IPS-20b (cell line): ENCODE measurements at regions not wholly inside any gene's neighbourhood (a gene's known extent, or its start where the extent isn't known, plus 50 kb on each side); places are given as distances from the start of the nearest gene placed in this dataset.
"Not testable (repeated sequence)": the region's sequence is repeated elsewhere in the genome, so short reads cannot be mapped to it uniquely, and the experiment has no call there.

Experiments used
- H3K27ac ChIP-seq: one replicate; pipeline ENCODE4 v1.5.1; 2013; ENCODE audit warnings: low read length
- H3K27me3 ChIP-seq: 2 replicates; pipeline ENCODE4 v1.6.1; 2013; ENCODE audit warnings: mild to moderate bottlenecking, low read length, inconsistent platforms; ENCODE audit not compliant: insufficient read depth
- H3K36me3 ChIP-seq: 2 replicates; pipeline ENCODE4 v1.6.1; 2013; ENCODE audit warnings: low read depth, mild to moderate bottlenecking, inconsistent platforms, low read length, moderate library complexity; ENCODE audit not compliant: insufficient read depth
- H3K4me1 ChIP-seq: 2 replicates; pipeline ENCODE4 v1.6.1; 2013; ENCODE audit warnings: mild to moderate bottlenecking, control low read depth, inconsistent platforms, low read length, moderate library complexity; ENCODE audit not compliant: insufficient read depth
- H3K4me3 ChIP-seq: 2 replicates; pipeline ENCODE4 v1.5.1; 2013; ENCODE audit warnings: mild to moderate bottlenecking, low read length, inconsistent platforms
- H3K9ac ChIP-seq: 2 replicates; pipeline ENCODE4 v1.6.1; 2013; ENCODE audit warnings: low read depth, mild to moderate bottlenecking, inconsistent platforms, low read length, moderate library complexity
- H3K9me3 ChIP-seq: 2 replicates; pipeline ENCODE4 v1.6.1; 2013; ENCODE audit warnings: mild to moderate bottlenecking, low read depth, low read length, inconsistent platforms; ENCODE audit not compliant: insufficient read depth

DNA sequence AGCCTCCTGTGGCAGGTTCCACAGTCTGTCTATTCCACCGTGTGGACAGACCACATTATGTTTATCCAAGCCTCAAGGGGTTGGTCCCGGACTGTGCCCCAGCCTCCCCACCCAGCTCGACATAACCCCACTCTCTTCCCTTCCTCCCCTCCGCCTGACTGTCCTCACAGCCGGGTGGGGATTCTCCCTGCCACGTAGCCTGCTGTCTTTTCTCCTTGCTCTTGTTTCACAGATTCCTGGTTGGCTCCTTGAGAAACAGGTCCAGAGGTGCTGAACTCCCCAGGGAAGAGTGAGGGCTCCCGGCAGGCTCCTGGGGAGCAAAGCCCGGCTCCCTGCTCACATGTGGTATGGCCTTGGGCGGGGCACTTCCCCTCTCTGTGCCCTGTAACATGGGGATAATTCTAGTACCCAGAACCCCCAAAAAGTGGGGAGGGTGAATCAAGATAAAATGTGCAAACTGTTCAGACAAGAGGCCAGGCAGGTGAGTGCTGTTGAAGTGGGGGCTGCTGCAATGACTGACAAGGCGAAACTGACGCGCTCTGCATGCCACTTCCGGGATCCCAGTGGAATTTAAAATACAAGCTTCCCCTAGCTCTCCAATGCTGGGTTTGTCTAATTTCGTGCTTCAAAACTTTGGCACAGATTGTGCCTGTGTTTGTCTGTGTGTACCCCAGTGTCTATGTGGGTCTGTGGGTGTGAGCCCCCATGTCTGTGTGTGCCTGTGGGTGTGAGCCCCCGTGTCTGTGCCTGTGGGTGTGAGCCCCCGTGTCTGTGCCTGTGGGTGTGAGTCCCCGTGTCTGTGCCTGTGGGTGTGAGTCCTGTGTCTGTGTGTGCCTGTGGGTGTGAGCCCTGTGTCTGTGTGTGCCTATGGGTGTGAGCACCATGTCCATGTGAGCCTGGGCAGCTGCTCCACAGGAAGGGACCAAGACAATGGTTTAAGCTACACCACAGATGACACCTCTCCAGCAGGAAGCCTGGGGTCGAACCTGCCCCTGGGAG, 160.6 kb upstream of the IQSEC1 start:
- no peaks in the 10 kb centered on the region for H3K9me3 ChIP-seq
- H3K9ac ChIP-seq, result no peak overlapping the region
- no peak overlapping the region for H3K4me3 ChIP-seq
- no peaks in the 10 kb centered on the region for H3K36me3 ChIP-seq
- H3K27ac ChIP-seq, result no peak overlapping the region
- no peaks in the 10 kb centered on the region for H3K27me3 ChIP-seq
- no peaks in the 10 kb centered on the region for H3K4me1 ChIP-seq

DNA sequence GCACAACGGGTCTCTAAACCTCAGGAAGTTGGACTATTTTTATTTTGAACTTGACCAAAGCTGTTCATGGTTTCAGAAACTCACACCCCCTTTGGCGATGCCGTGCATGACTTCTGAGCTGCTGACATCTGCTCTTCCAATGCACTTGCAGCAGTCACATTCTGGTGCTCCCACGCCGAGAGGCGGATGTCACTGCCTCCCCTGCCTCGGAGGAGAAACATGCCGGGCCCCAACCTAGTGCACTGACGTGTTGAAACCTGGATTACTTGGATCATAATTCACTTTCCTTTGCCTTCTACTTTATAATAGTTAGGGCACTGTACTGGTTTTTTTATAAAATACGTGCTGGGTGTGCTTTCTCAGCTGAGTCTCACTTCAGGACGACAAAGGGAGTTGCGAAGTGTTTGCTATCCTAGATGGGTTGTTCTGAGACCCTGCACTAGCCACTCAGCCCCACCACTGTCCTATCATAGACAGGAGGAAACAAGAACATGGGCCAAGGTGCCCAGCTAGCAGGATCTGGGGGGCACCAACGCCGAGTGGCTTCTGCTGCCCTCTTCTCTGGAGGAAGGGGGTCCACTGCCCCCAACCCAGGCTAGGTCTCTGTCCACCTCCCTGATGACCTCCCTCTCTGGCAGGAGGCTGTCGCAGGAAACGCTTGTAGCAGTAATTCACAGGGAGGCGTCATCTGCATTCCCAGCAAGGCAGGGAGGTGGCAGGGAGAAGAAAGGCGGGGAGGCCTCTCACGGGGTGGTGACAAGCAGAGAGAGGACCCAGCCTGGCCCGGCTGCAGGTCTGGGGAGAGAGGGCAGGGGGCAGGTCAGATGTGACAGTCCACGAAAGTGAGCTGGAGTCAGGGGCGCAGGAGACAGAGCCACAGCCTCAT, 158.8 kb upstream of the IQSEC1 start:
- no peak overlapping the region for H3K4me3 ChIP-seq
- H3K4me1 ChIP-seq, result no peaks in the 10 kb centered on the region
- H3K36me3 ChIP-seq, result no peaks in the 10 kb centered on the region
- H3K9ac ChIP-seq, result no peak overlapping the region
- no peak overlapping the region for H3K27ac ChIP-seq
- no peaks in the 10 kb centered on the region for H3K27me3 ChIP-seq
- no peaks in the 10 kb centered on the region for H3K9me3 ChIP-seq

DNA sequence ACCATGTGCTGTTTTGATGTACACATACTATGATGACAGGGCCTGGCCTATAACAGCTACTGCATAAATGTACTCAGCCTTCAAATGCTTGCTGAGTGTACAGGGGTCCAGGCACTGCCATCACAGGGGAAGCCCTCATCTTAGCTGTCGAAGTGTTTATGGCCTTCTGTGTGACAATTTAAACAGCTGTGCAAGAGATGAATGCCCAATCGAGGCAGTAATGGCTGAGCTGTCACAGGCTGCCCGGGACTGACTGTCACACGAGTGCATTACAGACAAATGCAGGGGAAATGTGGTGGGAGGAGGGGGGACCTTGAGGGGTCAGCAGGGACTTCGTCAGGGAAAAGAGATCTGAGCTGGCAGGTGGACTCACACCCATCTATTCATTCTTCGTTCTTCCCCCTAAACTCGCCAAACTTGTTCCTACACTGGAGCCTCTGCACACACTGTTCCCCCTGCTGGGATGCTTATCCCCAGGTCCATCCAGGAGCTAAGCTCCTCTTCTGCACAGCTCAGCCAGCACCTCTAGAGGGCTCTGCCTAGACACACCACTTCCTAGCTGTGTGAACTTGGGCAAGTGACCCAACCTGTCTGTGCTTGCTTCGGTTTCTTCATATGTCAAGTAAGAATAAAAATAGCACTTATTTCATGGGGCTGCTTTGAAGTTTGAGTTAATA, 156.2 kb upstream of the IQSEC1 start:
- H3K36me3 ChIP-seq, result no peaks in the 10 kb centered on the region
- H3K27me3 ChIP-seq, result no peaks in the 10 kb centered on the region
- no peak overlapping the region for H3K4me3 ChIP-seq
- no peak overlapping the region for H3K27ac ChIP-seq
- no peaks in the 10 kb centered on the region for H3K9me3 ChIP-seq
- H3K4me1 ChIP-seq, result no peaks in the 10 kb centered on the region
- H3K9ac ChIP-seq, result no peak overlapping the region

DNA sequence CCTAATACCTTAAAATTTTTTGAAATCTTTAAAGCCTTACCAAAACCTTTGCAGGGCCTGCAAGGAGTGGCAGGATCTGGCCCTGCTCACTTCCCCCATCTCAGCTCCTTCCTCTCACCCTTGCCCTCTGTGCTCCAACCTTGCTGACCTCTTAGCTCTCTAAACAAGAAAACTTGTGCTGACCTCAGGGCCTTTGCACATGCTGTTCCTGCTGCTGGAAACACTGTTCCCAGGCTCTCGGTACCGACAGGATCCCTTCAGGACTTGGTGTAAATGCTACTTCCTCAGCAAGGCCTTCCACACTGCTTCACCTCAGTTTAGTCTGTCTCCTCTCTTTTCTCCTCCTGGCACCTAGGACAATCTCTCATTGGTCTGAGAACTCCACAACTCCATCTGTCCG, 155.4 kb upstream of the IQSEC1 start:
- Histone ChIP-seq H3K27me3 (no peaks in the 10 kb centered on the region), H3K4me3 (no peak overlapping the region), H3K9ac (no peak overlapping the region)

GRCh38 chr3:13228169-13228568, 154.9 kb upstream of the IQSEC1 start:
- not testable (repeated sequence) for H3K27ac ChIP-seq, H3K4me3 ChIP-seq

More for the DNA sequence above, 155.4 kb upstream of the IQSEC1 start:
- Histone ChIP-seq H3K36me3 (no peaks in the 10 kb centered on the region), H3K9me3 (no peaks in the 10 kb centered on the region), H3K4me1 (no peaks in the 10 kb centered on the region), H3K27ac (no peak overlapping the region)

DNA sequence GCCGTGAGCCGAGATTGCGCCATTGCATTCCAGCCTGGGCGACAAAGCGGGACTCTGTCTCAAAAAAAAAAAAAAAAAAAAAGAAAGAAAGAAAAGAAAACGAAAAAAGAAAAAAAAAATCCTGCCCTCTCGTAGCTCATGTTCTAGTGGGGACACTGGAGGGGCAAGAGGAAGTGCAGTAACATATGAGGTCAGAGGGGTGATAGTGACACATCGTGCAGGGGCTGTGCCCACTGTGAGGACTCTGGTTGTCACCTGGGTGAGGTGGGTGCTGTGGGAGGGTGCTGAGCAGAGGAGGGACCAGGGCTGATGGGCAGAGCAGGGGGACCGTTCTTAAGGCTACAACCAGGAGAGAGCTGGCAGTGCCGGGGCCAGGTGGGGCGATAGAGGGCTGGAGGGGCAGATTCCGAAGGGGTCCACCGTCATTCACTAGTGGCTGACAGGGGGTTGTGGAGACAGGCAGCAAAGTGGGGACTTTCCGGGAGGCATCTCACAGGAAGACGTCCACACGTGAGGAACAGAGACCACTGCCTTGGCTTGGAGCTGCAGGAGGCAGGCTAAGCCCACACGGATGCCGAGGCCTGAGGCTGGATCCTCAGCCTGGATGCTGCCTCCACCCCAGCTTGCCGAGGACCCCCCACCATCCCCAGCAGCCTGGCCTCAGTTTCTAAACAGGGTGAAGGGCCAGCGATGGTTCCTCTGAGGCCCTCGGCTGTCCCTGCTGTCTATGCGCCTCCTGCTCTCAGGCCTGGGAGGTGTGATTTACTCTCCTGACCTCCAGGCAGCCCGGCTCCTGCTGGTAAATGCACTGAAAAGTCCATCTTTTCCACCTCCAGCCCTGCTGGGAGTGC, 154.3 kb upstream of the IQSEC1 start:
- no peaks in the 10 kb centered on the region for H3K4me1 ChIP-seq

More at GRCh38 chr3:13228169-13228568, 154.9 kb upstream of the IQSEC1 start:
- not testable (repeated sequence) for H3K36me3 ChIP-seq, H3K27me3 ChIP-seq, H3K9me3 ChIP-seq, H3K9ac ChIP-seq, H3K4me1 ChIP-seq

GRCh38 chr3:13224967-13225366, 151.7 kb upstream of the IQSEC1 start:
- H3K4me3 ChIP-seq, result no peak overlapping the region

More for the DNA sequence above, 154.3 kb upstream of the IQSEC1 start:
- H3K27ac ChIP-seq, result no peak overlapping the region
- no peak overlapping the region for H3K9ac ChIP-seq
- H3K4me3 ChIP-seq, result no peak overlapping the region
- H3K36me3 ChIP-seq, result no peaks in the 10 kb centered on the region
- no peaks in the 10 kb centered on the region for H3K9me3 ChIP-seq
- no peaks in the 10 kb centered on the region for H3K27me3 ChIP-seq

DNA sequence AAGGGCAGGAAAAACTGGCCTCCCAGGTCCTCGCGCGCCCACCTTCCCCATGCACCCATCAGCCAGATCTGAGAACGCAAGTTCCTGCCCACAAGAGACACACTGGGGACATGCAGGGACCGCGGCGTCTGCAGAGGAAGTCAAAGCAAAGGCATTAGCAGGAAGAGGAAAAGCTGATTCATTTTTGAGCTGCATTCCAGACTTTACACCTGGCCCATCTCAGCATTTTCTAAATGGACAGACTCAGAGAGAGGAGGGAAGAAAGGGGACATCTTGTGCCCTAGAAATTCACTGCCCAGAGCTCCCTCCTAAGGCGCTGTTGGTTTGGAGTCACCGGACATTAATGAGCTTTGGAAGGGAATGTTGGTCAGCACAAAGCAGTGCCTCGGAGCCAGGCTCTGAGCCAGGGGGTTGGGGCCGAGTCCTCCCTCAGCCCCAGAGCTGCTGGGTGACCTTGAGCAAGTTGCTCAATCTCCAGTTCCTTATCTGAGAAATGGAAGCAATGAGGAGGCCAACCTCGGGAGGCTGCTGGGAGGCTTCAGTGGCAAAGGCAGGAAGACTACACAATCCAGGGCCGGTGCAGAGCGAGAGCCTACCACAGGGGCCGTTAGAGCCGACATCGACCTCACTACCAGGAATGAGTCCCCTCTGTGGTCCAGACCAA, 150.5 kb upstream of the IQSEC1 start:
- Histone ChIP-seq H3K27ac (no peak overlapping the region), H3K27me3 (no peaks in the 10 kb centered on the region), H3K4me3 (no peak overlapping the region), H3K36me3 (no peaks in the 10 kb centered on the region), H3K9ac (no peak overlapping the region), H3K4me1 (no peaks in the 10 kb centered on the region; the same call in 1 of the 2 replicates), H3K9me3 (no peaks in the 10 kb centered on the region)

More at GRCh38 chr3:13224967-13225366, 151.7 kb upstream of the IQSEC1 start:
- no peak overlapping the region for H3K9ac ChIP-seq
- no peaks in the 10 kb centered on the region for H3K27me3 ChIP-seq
- no peak overlapping the region for H3K27ac ChIP-seq
- H3K36me3 ChIP-seq, result no peaks in the 10 kb centered on the region
- no peaks in the 10 kb centered on the region; the same call in 1 of the 2 replicates for H3K4me1 ChIP-seq
- no peaks in the 10 kb centered on the region for H3K9me3 ChIP-seq

DNA sequence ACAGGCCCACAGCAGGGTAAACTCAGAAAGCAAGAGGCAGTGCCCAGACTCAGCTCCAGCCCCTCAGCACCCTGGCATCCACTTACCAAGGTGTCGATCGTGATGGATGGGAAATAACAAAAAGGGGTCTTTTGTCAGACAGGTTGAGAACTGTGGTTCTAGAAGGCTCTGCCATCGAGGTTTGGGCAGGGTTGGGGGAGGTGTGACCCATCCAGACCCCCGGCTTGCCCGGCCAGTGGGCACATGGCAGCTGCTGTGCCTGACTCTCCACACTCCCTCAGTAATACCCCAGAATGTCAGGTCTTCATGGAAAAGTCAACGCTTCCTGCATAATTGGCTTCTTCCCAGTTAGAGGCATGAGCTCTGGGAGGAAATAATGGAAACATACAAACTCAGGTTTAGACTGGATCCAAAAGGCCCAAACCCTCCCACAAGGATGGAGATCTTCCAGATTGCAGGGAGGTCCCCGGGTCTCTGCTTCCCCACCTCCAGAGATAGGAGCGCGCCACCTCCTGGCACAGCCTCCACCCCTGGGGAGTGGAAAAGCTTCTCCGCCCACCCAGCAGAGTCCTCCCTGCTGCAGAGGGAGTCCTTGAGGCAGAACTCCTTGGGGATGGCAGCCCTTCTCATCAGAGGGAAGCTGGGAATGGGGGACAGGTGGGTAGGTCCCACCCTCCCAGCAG, 149.8 kb upstream of the IQSEC1 start:
- Histone ChIP-seq H3K4me1 (no peaks in the 10 kb centered on the region; the same call in 1 of the 2 replicates), H3K27me3 (no peaks in the 10 kb centered on the region), H3K36me3 (no peaks in the 10 kb centered on the region), H3K27ac (no peak overlapping the region), H3K9ac (no peak overlapping the region), H3K4me3 (no peak overlapping the region), H3K9me3 (no peaks in the 10 kb centered on the region)

DNA sequence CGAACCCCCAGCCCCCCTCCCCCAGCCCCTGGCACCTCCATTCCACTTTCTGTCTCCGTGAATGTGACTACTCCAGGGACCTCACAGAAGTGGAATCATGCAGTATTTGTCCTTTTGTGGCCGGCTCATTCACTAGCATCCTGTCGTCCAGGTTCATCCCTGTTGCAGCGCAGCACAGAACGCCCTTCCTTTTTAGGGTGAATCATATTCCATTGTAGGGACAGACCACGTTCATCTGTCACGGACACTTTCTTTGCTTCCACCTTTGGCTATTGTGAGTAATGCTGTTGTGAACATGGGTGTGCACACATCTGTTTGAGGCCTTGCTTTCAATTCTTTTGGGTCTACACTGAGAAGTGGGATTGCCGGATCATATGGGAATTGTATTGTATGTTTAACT, 148.9 kb upstream of the IQSEC1 start:
- Histone ChIP-seq H3K27ac (no peak overlapping the region), H3K4me3 (no peak overlapping the region), H3K27me3 (no peaks in the 10 kb centered on the region), H3K4me1 (no peaks in the 10 kb centered on the region; the same call in 1 of the 2 replicates), H3K9ac (no peak overlapping the region), H3K36me3 (no peaks in the 10 kb centered on the region), H3K9me3 (no peaks in the 10 kb centered on the region)
